H9 (cell line): ENCODE measurements at regions not wholly inside any gene's neighbourhood (a gene's known extent, or its start where the extent isn't known, plus 50 kb on each side); places are given as distances from the start of the nearest gene placed in this dataset.

Experiments
- DNase-seq: peaks from one replicate; pipeline ENCODE4 v3.0.0-alpha.2; 2017
- H2AFZ ChIP-seq: one replicate; pipeline ENCODE4 v1.6.1; 2013; ENCODE audit warnings: mild to moderate bottlenecking, low read length, control low read depth, moderate library complexity
- H2AK5ac ChIP-seq: 2 replicates; pipeline ENCODE4 v1.6.1; 2013; ENCODE audit warnings: low read length, control low read depth, mixed read lengths; ENCODE audit not compliant: insufficient read length
- H2BK120ac ChIP-seq: one replicate; pipeline ENCODE4 v1.6.1; 2013; ENCODE audit warnings: low read depth, mild to moderate bottlenecking, low read length, control low read depth, inconsistent platforms; ENCODE audit not compliant: poor library complexity, severe bottlenecking
- H2BK12ac ChIP-seq: 2 replicates; pipeline ENCODE4 v1.6.1; 2013; ENCODE audit warnings: low read length, control low read depth, mixed read lengths, low read depth; ENCODE audit not compliant: insufficient read length
- H2BK15ac ChIP-seq: 2 replicates; pipeline ENCODE4 v1.6.1; 2013; ENCODE audit warnings: low read depth, low read length, control low read depth
- H2BK20ac ChIP-seq: one replicate; pipeline ENCODE4 v1.6.1; 2013; ENCODE audit warnings: low read depth, mild to moderate bottlenecking, low read length, control low read depth, inconsistent platforms; ENCODE audit not compliant: poor library complexity, severe bottlenecking
- H2BK5ac ChIP-seq: 2 replicates; pipeline ENCODE4 v1.6.1; 2013; ENCODE audit warnings: low read length, control low read depth, mixed read lengths; ENCODE audit not compliant: insufficient read length
- H3K14ac ChIP-seq: 2 replicates; pipeline ENCODE4 v1.6.1; 2013; ENCODE audit warnings: low read length, control low read depth; ENCODE audit not compliant: insufficient read depth
- H3K18ac ChIP-seq: 2 replicates; pipeline ENCODE4 v1.6.1; 2013; ENCODE audit warnings: low read depth, mild to moderate bottlenecking, mixed read lengths, low read length, control low read depth; ENCODE audit not compliant: insufficient read length
- H3K23ac ChIP-seq: 2 replicates; pipeline ENCODE4 v1.6.1; 2013; ENCODE audit warnings: low read length, control low read depth, mixed read lengths, low read depth; ENCODE audit not compliant: insufficient read length
- H3K23me2 ChIP-seq: 2 replicates; pipeline ENCODE4 v1.6.1; 2013; ENCODE audit warnings: low read depth, mild to moderate bottlenecking, mixed read lengths, low read length, control low read depth; ENCODE audit not compliant: insufficient read length, poor library complexity, severe bottlenecking
- H3K27ac ChIP-seq: 2 replicates; pipeline ENCODE4 v1.5.1; 2013; ENCODE audit warnings: low read length, control low read depth, mixed read lengths, low read depth; ENCODE audit not compliant: insufficient read length
- H3K27me3 ChIP-seq: 2 replicates; pipeline ENCODE4 v1.6.1; 2013; ENCODE audit warnings: low read length, control low read depth, inconsistent platforms; ENCODE audit not compliant: insufficient read depth
- H3K4ac ChIP-seq: 2 replicates; pipeline ENCODE4 v1.6.1; 2013; ENCODE audit warnings: low read depth, mild to moderate bottlenecking, control low read depth, inconsistent platforms, low read length, moderate library complexity
- H3K4me1 ChIP-seq: 2 replicates; pipeline ENCODE4 v1.6.1; 2013; ENCODE audit warnings: low read length, control low read depth, inconsistent platforms; ENCODE audit not compliant: insufficient read depth
- H3K4me2 ChIP-seq: 2 replicates; pipeline ENCODE4 v1.6.1; 2013; ENCODE audit warnings: low read length, control low read depth, mixed read lengths; ENCODE audit not compliant: insufficient read length, insufficient read depth
- H3K56ac ChIP-seq: 2 replicates; pipeline ENCODE4 v1.6.1; 2013; ENCODE audit warnings: low read depth, mild to moderate bottlenecking, mixed read lengths, low read length, control low read depth; ENCODE audit not compliant: insufficient read length
- H3K79me1 ChIP-seq: 2 replicates; pipeline ENCODE4 v1.6.1; 2013; ENCODE audit warnings: low read depth, mild to moderate bottlenecking, moderate library complexity, low read length, control low read depth, inconsistent platforms; ENCODE audit not compliant: insufficient read depth, poor library complexity, severe bottlenecking
- H3K79me2 ChIP-seq: 2 replicates; pipeline ENCODE4 v1.6.1; 2013; ENCODE audit warnings: low read length, control low read depth, inconsistent platforms; ENCODE audit not compliant: insufficient read depth
- H3K9ac ChIP-seq: 2 replicates; pipeline ENCODE4 v1.6.1; 2013; ENCODE audit warnings: low read length, control low read depth, mixed read lengths; ENCODE audit not compliant: insufficient read length; ENCODE audit errors: extremely low read depth
- H3K9me3 ChIP-seq: one replicate; pipeline ENCODE4 v1.6.1; 2013; ENCODE audit warnings: low read depth, low read length, inconsistent platforms; ENCODE audit not compliant: control insufficient read depth
- H3T11ph ChIP-seq: one replicate; pipeline ENCODE4 v1.6.1; 2013; ENCODE audit warnings: mild to moderate bottlenecking, low read length, control low read depth, inconsistent platforms
- H4K20me1 ChIP-seq: one replicate; pipeline ENCODE4 v1.6.1; 2013; ENCODE audit not compliant: control insufficient read depth, insufficient read length, insufficient read depth
- H4K5ac ChIP-seq: 2 replicates; pipeline ENCODE4 v1.6.1; 2013; ENCODE audit warnings: low read depth, mild to moderate bottlenecking, mixed read lengths, low read length, control low read depth; ENCODE audit not compliant: insufficient read length
- H4K8ac ChIP-seq: replicated peaks from 2 replicates; pipeline ENCODE4 v1.6.1; 2013; ENCODE audit warnings: low read length, control low read depth, mixed read lengths, low read depth; ENCODE audit not compliant: insufficient read length
- H4K91ac ChIP-seq: 2 replicates; pipeline ENCODE4 v1.6.1; 2013; ENCODE audit warnings: low read depth, mild to moderate bottlenecking, moderate library complexity, mixed read lengths, low read length, control low read depth; ENCODE audit not compliant: insufficient read length
- H3K27ac Mint-ChIP-seq, 3 experiments: 2 replicates in 2 of 3; 3 replicates in 1 of 3; pipeline ENCODE4 v1.8.0; 2020 to 2021; ENCODE audit warnings: mixed read lengths in 3 of 3, mild to moderate bottlenecking in 1 of 3, moderate library complexity in 1 of 3
- H3K27me3 Mint-ChIP-seq: 2 replicates; pipeline ENCODE4 v1.8.0; 2021; ENCODE audit warnings: low read depth, mild to moderate bottlenecking, moderate library complexity, mixed read lengths
- H3K36me3 Mint-ChIP-seq, 3 experiments: 2 replicates in 2 of 3; 3 replicates in 1 of 3; pipeline ENCODE4 v1.8.0; 2020 to 2021; ENCODE audit warnings: low read depth in 3 of 3, mixed read lengths in 3 of 3; ENCODE audit not compliant: insufficient read depth in 1 of 3
- H3K4me1 Mint-ChIP-seq, 2 experiments: 2 replicates each; pipeline ENCODE4 v1.8.0; 2020; ENCODE audit warnings: mixed read lengths in 2 of 2
- H3K4me3 Mint-ChIP-seq, 2 experiments: 2 replicates in 1 of 2; 3 replicates in 1 of 2; pipeline ENCODE4 v1.8.0; 2020 to 2021; ENCODE audit warnings: mild to moderate bottlenecking in 2 of 2, mixed read lengths in 2 of 2, moderate library complexity in 1 of 2
- H3K9me3 Mint-ChIP-seq, 2 experiments: 2 replicates in 1 of 2; 3 replicates in 1 of 2; pipeline ENCODE4 v1.8.0; 2020; ENCODE audit warnings: mild to moderate bottlenecking in 2 of 2, mixed read lengths in 2 of 2, moderate library complexity in 1 of 2
- WGBS: extraction: QIAGEN DNeasy Blood & Tissue Kit; methylation state at CpG from one replicate; pipeline ENCODE4 v1.1.7; 2013; ENCODE audit warnings: missing lambda C conversion rate, low lambda C conversion rate, mixed read lengths; ENCODE audit not compliant: insufficient read length; ENCODE audit errors: extremely low coverage; 5-methylcytosine and 5-hydroxymethylcytosine counted together
- TF ChIP-seq, protein P1 (sequence below): fragments of 200-600 bp; sonication (generic); conservative IDR thresholded peaks from 3 replicates; pipeline ENCODE4 v1.8.0; 2021; ENCODE audit warnings: antibody characterized with exemption, mild to moderate bottlenecking

DNA sequence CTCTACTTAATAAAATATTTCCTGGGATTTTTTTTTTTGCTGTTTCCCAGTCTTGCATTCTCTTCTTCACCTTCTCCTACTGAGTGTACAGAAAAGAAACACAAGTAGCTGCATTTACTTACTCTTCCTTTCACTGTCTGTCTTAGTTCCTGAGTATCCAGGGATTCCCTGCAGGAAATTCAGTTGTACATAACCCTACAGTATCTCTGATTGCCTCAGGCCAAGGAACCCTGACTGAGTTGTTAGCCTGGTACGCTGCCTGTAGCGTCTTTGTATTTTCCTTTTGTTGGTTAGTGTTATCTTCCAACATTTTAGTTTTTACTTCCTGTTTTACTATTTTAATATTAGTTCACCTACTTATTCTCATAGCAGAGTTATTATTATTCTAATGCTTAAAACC is 142.5 kb upstream of the ROBO1 start:
- Histone ChIP-seq H2AFZ (no peak overlapping the region), H2BK20ac (no peak overlapping the region), H3K14ac (no peak overlapping the region), H2AK5ac (no peak overlapping the region), H3K9me3 (no peaks in the 10 kb centered on the region), H4K20me1 (no peaks in the 10 kb centered on the region), H2BK15ac (no peak overlapping the region), H2BK5ac (no peak overlapping the region), H4K5ac (no peak overlapping the region), H3K23me2 (no peaks in the 10 kb centered on the region), H3K18ac (no peak overlapping the region), H4K91ac (no peak overlapping the region), H3K4me1 (no peaks in the 10 kb centered on the region), H3K9ac (no peak overlapping the region), H3K79me1 (no peaks in the 10 kb centered on the region), H3K27ac (no peak overlapping the region), H4K8ac (no peak overlapping the region), H2BK12ac (no peak overlapping the region), H2BK120ac (no peak overlapping the region), H3K4me2 (no peak overlapping the region), H3K79me2 (no peaks in the 10 kb centered on the region), H3T11ph (no peak overlapping the region), H3K27me3 (no peaks in the 10 kb centered on the region), H3K56ac (no peak overlapping the region), H3K4ac (no peak overlapping the region), H3K23ac (no peak overlapping the region)
- no peaks in the 10 kb centered on the region for H3K27me3 Mint-ChIP-seq
- H3K9me3 Mint-ChIP-seq = no peaks in the 10 kb centered on the region
- no peaks in the 10 kb centered on the region for H3K36me3 Mint-ChIP-seq
- no peak overlapping the region; a peak in 1 of 7 replicates for H3K27ac Mint-ChIP-seq
- TF ChIP-seq, protein P1, sequence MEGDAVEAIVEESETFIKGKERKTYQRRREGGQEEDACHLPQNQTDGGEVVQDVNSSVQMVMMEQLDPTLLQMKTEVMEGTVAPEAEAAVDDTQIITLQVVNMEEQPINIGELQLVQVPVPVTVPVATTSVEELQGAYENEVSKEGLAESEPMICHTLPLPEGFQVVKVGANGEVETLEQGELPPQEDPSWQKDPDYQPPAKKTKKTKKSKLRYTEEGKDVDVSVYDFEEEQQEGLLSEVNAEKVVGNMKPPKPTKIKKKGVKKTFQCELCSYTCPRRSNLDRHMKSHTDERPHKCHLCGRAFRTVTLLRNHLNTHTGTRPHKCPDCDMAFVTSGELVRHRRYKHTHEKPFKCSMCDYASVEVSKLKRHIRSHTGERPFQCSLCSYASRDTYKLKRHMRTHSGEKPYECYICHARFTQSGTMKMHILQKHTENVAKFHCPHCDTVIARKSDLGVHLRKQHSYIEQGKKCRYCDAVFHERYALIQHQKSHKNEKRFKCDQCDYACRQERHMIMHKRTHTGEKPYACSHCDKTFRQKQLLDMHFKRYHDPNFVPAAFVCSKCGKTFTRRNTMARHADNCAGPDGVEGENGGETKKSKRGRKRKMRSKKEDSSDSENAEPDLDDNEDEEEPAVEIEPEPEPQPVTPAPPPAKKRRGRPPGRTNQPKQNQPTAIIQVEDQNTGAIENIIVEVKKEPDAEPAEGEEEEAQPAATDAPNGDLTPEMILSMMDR = no peak
- H3K4me3 Mint-ChIP-seq = no peak overlapping the region
- DNase-seq = no peak
- 0 out of 4 replicates have a peak, but pooled peaks cover 0 to 3% of the 10 kb centered on the region in 2 experiments for H3K4me1 Mint-ChIP-seq
- WGBS = no CpG with 5 or more reads among the region's 2 CpGs
